ENCODE measurements at regions not wholly inside any gene's neighbourhood (a gene's known extent, or its start where the extent isn't known, plus 50 kb on each side); places are given as distances from the start of the nearest gene placed in this dataset.

- TF ChIP-seq CTCF (conservative IDR thresholded peaks at IDR 0.05; ENCODE audit: low read depth, low read length): no peak
- no peak for DNase-seq (ENCODE audit: low read depth)
- no peak overlapping the region for H3K4me3 ChIP-seq (ENCODE audit: low read depth, low read length)
These were observed 253.6 kb downstream of the SOX11 start for GRCh38 chr2:5945742-5946141.

- TF ChIP-seq CTCF (conservative IDR thresholded peaks at IDR 0.05; ENCODE audit: low read depth, low read length): no peak
- DNase-seq (ENCODE audit: low read depth): no peak
- no peak overlapping the region for H3K4me3 ChIP-seq (ENCODE audit: low read depth, low read length)
These were observed 254.3 kb downstream of the SOX11 start for GRCh38 chr2:5946225-5947115.

GRCh38 chr2:5950736-5951135, 258.6 kb downstream of the SOX11 start:
- H3K4me3 ChIP-seq (ENCODE audit: low read depth, low read length): no peak overlapping the region
- DNase-seq (ENCODE audit: low read depth): no peak
- no peak for TF ChIP-seq CTCF (conservative IDR thresholded peaks at IDR 0.05; ENCODE audit: low read depth, low read length)

GRCh38 chr2:5951471-5951870, 259.3 kb downstream of the SOX11 start:
- DNase-seq (ENCODE audit: low read depth): no peak
- TF ChIP-seq CTCF (conservative IDR thresholded peaks at IDR 0.05; ENCODE audit: low read depth, low read length): no peak
- no peak overlapping the region for H3K4me3 ChIP-seq (ENCODE audit: low read depth, low read length)

- no peak for TF ChIP-seq CTCF (conservative IDR thresholded peaks at IDR 0.05; ENCODE audit: low read depth, low read length)
- no peak overlapping the region for H3K4me3 ChIP-seq (ENCODE audit: low read depth, low read length)
- DNase-seq (ENCODE audit: low read depth): no peak
These were observed 261.3 kb downstream of the SOX11 start for GRCh38 chr2:5953525-5953924.

- TF ChIP-seq CTCF (conservative IDR thresholded peaks at IDR 0.05; ENCODE audit: low read depth, low read length): no peak
- no peak for DNase-seq (ENCODE audit: low read depth)
- no peak overlapping the region for H3K4me3 ChIP-seq (ENCODE audit: low read depth, low read length)
These were observed 262.3 kb downstream of the SOX11 start for GRCh38 chr2:5954509-5954908.

- no peak for DNase-seq (ENCODE audit: low read depth)
- no peak overlapping the region for H3K4me3 ChIP-seq (ENCODE audit: low read depth, low read length)
- TF ChIP-seq CTCF (conservative IDR thresholded peaks at IDR 0.05; ENCODE audit: low read depth, low read length): no peak
These were observed 263.7 kb downstream of the SOX11 start for GRCh38 chr2:5955921-5956320.

Measured in choroid plexus epithelial cell (primary cell).